ENCODE measurements at regions not wholly inside any gene's neighbourhood (a gene's known extent, or its start where the extent isn't known, plus 50 kb on each side); places are given as distances from the start of the nearest gene placed in this dataset.
"Not testable (repeated sequence)": the region's sequence is repeated elsewhere in the genome, so short reads cannot be mapped to it uniquely, and the experiment has no call there.

DNA sequence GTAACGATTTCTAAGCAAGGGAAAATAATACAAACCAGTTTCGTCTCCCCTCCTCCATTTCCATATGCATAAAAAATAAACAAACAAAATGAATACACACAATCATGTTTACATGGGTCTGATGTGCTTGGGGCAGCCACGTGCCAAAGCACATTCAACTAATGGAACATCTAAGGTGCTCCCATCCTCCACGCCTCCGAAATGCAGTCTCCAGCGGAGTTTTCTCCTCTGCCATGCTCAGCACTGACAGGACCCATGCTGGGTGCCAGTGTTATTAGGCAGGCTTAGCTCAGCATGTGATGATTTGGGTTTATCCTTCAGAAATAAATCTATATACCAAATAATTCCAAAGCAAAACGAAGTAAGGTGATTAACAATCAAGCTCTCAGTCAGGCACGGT is 337.3 kb upstream of the ATP10A start:
- ChIA-PET POLR2A (no interaction called here), CTCF (no interaction called here)

DNA sequence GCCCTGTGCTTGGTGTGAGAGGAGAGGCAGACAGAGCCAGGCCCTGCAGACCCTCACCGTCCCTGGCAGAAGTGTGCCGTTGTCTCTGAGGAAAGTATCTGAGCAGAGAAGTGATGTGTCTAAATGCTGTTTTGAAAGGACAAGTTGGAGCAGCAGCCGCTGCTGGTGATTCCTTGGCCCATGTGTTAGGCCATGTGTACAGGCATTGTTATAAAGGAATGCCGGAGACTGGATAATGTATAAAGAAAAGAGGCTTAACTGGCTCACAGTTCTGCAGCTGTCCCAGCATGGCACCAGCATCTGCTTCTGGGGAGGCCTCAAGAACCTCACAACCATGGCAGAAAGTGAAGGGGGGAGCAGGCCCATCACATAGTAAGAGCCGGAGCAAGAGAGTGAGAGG is 334.6 kb upstream of the ATP10A start:
- CTCF ChIA-PET, result no interaction called here

DNA sequence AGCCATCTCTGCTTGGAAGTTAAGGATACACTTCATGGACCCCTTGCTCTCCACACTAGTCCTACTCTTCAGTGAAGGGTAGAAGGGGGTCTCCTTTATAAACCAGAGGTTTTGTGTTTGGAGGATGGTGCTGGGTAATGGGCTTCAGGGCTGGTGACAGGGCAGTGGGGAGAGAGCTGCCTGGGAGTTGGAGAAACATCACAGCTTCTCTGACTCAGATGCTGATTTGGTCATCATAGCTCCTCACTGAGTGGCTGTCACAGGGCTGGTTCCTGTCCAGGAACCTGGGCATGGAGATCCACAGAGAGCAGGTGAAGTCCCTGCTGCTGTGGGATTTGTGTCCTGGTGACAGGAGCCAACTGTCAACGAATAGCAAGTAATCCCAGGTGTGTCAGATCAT is 333.9 kb upstream of the ATP10A start:
- ChIA-PET POLR2A (no interaction called here), CTCF (no interaction called here)

More for the DNA sequence above, 334.6 kb upstream of the ATP10A start:
- POLR2A ChIA-PET, result no interaction called here

DNA sequence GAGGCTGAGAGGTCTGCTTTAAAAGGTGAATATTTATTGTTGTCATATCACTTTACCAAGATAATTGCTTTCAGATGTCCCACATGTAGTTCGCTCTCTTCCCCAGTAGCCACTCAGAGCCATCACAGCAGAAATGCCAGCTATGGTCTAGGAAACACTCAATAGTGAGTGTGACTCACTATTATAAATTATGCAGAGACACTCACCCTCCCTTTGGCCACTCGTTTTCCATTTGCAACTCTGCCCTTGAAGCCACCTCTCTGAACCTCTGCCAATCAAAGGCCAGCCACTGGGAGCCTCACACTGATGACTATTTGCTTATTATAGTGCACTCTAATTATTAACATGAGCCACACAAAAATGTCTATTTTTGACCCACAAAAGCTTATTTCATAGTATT is 328.1 kb upstream of the ATP10A start:
- ChIA-PET CTCF (no interaction called here), POLR2A (no interaction called here)

DNA sequence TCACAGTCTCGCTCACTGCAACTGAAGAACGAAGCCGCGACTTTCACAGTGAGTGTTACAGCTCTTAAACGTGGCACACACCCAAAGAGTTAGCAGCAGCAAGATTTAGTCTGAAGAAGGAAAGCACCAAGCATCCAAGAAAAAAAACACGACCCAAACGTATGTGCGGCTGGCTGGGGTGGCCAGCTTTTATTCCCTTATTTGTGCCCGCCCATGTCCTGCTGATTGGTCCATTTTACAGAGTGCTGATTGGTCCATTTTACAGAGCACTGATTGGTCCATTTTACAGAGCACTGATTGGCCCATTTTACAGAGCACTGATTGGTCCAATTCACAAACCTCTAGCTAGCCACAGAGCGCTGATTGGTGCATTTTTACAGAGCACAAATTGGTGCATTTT is 323.0 kb upstream of the ATP10A start:
- POLR2A ChIA-PET, CTCF ChIA-PET: not testable (repeated sequence)

DNA sequence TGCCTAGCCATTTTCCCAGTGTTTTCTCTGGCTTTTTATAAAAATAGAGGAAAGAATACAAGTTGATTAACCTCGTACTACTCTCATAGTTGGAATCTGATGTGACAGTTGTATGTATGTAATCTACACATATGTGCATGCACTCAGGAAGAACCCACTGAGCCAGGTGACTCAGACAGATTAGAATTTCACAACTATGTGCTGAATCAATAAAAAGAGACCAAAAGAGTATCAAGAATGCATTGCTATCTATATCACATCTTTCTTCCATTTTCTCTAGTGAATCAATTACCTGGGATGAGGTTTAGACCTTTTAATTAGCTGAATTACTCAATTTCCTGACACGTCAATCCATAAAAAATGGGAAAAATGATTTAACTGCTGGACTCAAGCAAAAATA is 319.3 kb upstream of the ATP10A start:
- POLR2A ChIA-PET, result no interaction called here
- CTCF ChIA-PET, result no interaction called here

DNA sequence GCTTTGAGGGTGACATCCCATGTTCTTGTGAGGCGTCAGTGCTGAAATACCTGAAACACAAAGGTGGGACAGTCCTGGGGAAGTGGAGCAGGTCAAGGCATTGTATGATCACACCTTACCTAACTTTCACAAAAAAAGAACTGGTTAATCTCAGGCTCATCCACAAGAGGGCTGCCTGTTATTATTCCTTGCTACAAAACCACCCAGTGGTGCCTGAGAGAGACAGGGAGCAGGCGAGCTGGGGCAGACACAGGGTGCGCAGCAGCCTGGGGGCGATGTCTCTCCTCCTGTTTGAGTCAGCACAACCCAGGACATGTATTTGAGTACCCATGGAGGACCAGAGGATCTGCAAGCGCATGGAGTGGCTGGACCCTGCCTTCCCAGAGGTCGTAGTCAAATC is 316.8 kb upstream of the ATP10A start:
- ChIA-PET CTCF (no interaction called here), POLR2A (no interaction called here)

DNA sequence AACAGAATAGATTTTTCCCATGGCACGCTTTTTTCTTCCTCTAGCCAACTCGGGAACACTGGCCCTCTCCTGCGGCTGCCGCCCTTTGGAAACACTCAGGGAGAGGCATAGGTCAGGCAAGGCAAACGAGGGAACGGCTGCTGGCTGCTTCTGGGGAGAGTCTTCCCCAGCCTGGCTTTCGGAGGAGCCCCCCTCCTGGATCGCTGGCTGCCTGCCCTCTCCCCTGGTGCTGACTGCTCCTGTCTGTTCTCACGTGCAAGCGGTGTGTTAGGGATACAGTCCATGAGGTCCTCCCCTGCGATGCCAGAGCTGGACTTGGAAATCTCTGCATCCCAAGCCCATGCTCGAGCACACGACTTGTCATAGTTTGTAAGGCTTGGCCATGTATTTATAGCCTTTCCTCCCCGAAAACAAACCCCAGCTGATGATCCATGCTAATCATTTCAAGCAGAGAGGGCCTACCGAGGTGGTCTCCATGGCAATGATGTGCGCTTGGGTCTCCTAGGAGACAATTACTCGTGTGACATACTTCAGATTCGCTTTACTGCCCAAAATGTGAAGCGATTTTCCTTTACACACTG is 315.6 kb upstream of the ATP10A start:
- POLR2A ChIA-PET, result no interaction called here
- CTCF ChIA-PET, result no interaction called here

DNA sequence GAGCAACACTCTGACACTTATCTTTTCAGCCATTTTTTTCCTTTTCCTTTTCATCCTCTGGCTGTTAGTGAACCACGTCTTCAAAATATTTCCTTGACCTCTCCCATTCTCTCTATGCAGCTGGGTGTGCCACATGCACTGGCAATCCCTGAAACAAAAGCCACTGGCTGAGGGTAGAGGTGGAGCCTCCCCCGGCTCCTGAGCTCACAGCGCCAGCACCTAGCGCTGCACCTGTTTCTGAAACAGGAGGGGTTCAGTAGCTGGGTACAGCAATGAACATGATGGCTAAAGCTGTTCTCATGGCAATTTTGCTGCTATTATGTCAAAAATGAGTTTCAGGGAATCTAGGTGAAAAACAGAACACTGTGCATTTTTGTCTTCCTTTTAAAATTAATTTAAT is 314.7 kb upstream of the ATP10A start:
- CTCF ChIA-PET, result no interaction called here
- POLR2A ChIA-PET, result no interaction called here

DNA sequence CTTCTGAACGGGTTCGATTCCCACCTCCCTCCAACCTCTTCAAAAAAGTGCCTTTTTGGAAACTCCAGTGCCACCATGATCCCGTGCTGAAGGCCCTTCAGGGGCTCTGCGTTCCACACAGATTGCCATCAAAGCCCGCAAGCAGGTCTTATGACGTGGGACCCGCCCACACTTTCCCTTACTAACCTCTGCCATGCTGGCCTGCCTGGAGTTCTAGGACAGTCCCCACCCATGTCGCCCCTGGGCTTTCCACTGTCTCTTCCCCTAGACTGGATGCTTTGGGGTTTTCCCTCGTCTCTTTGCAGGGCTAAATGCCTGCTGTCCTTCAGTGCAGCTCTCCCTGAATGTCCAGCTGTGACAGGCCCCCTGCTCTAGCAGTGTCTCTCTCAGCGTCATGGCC is 313.7 kb upstream of the ATP10A start:
- POLR2A ChIA-PET, result no interaction called here
- CTCF ChIA-PET, result no interaction called here

DNA sequence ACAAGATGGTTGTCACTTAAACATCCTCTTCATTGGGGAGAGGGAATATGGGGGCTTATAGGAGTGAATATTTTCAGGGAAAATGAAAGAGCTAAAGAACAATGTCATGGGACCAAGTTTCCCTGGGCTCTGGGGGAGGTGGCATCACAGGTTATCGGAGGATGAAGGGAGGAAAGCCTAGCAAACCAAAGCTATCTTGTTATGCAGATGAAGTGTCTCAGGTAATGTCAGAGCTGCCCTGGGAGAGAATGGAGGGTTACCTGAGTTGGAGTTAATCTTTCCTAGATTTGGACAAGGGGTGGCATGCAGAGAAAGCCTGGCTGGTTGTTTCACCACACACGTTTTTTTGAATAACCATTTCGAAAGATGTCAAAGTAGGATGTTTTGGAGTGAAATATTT is 308.1 kb upstream of the ATP10A start:
- ChIA-PET POLR2A (no interaction called here), CTCF (no interaction called here)

DNA sequence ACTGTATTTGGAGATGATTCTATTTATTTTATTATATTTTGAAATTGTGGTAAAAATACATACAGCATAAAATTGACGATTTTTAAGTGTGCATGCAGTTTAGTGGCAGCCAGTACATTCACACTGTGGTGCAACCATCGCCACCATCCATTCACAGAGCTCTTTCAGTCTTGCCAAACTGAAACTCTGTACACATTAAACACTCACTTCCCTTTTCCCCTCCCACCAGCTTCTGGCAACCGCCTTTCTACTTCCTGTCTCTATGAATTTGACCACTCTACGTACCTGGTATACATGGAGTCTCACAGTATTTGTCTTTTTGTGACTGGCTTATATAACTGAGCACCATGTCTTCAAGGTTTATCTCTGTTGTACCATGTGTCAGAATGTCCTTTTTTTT is 303.3 kb upstream of the ATP10A start:
- ChIA-PET CTCF (no interaction called here), POLR2A (no interaction called here)

DNA sequence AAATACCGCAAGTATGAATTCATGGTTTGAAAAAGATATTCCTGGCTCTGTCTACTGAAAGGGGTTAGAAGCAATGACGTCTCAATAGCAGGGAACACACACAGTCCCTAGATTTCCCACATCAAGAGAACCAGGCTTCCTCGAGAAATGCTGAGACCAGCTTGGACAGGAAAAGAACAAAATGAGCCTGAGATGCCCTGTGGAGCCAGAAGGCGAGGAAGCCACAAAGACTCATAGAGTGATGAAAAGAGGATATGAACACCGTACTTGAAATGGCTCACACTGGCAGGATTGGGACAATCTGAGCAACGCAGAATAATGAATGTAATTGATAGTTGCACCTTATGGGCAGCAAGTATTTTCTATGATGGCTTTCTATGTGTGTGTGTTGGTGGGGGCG is 302.4 kb upstream of the ATP10A start:
- CTCF ChIA-PET, result no interaction called here
- POLR2A ChIA-PET, result no interaction called here

DNA sequence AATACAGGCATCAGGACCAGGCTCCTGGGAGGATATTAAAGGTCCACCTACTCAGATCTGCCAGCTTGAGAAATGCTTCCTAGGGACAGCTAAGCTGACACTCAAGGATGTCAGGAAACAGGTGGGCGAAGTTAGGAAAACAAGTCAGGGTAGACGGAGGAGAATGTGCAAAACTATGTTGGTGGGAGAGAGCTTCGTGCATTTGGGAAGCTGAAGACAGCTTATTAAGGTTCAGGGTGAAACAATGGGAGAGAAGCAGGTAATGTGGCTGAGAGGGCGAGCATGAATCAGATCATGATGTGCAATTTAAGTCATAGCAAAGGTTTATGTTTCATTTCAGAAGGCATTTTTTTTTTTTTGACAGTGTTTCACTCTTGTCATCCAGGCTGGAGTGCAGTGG is 297.2 kb upstream of the ATP10A start:
- ChIA-PET CTCF (interaction anchor here (0.8 kb wide), 1 partner anchor 22 kb away, joined by 4 read pairs; no protein-coding TSS in a partner anchor), POLR2A (no interaction called here)

DNA sequence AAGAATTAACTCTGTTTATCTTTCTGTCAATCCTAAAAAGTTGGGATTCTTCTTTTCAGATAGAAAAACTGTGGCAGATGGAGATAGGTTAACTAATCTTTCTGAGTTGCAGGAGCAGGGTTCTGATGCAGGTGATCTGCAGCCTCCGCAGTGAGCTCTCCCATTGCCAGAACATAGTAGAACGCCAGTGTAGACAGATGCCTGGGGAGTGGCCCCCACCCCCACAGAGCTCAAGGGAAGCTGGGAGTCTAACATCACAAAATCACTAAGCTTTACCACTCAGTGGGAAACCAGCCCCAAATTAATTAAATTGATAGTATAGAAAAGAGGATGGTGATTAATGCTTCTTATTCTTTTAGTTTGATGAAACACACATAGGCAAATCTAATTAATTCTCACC is 295.0 kb upstream of the ATP10A start:
- CTCF ChIA-PET, result no interaction called here
- POLR2A ChIA-PET, result no interaction called here

DNA sequence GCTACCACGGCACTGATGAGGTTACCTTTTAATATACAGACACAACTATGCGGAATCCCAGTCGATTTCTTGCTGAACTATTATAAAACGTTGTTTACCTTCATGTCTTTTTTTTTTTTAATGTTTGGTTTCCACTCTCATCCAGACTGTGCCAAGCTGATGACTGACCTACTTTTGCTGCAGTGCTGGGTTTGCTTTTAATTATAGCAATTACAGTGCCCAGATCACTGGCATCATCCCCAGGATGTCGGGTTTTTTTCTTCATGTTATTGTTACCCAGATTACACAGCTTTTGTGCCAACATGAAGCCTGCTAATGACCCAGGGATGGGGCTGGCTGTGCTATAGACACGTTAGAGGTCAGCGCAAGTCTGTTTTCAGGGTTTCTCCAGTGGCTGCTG is 294.0 kb upstream of the ATP10A start:
- ChIA-PET POLR2A (no interaction called here), CTCF (no interaction called here)

DNA sequence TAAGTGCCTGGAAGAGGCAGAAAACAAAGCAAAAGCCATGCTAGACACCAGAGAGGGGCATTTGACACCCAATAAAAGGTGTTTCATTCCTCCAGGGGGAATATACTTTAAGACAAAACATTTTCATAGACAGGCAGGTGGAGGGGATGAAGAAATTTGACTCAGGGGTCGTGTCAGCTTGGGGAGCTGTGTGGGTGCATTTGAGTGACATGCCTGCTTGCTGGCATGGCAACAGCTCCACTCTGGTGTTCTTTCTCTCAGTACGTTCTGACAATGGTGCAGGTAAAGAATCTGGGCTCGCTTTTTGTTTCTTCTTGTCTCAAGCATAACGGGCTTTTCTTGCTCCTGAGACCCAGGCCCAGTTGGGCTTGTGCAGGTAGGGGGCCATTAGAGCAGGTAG is 292.9 kb upstream of the ATP10A start:
- POLR2A ChIA-PET, result no interaction called here
- CTCF ChIA-PET, result no interaction called here

DNA sequence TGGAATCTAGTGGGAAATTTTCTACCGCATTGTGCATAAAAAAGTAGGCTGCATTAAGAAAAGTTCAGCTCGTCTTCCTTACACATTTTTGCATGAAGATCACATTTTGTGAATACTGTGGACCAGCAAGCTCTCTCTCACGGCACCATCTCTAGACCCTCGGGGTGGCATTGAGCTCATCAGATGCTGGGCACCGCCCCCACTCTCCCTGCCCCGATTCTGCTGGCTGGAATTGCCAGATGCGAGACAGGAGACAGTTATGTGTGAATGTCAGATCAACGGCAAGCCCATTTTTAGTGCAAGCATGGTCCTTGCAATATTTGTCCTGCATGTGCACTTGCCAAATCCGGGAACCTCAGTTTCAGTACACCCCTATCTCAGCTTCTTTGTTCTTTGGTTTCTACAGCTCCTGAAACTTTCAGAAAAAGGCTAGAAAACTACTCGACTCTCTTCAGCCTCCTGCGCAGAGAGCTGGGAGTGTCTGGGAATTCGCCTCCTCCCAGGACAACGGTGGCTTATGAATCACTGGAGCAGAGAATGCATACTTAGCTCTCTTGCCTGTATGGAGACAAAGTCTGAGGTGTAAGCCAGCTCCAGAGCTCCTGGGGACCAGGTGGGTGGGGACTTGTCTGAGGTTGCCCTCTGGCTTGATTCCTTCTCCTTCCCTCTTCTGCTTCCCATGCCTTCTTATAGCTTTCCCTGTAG is 285.2 kb upstream of the ATP10A start:
- ChIA-PET CTCF (no interaction called here), POLR2A (no interaction called here)

DNA sequence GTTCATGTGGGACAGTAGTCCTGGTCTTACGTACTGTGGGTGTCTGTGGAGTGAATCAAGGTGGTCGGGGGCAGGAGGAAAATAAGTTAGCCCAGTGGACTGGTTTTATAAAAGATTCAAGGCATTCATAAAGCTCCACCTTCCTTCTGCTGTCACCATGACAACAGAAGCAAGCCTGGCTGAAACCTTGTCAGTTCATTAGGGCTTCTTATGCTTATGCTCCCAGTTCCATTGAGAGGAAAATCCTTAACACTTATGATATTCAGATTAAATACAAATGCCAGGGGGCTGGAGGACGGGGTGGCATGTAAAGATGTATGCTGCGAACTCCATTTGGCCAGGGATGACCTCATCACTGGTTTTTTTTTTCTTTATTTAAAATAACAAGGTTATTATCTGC is 283.1 kb upstream of the ATP10A start:
- ChIA-PET POLR2A (no interaction called here), CTCF (no interaction called here)

DNA sequence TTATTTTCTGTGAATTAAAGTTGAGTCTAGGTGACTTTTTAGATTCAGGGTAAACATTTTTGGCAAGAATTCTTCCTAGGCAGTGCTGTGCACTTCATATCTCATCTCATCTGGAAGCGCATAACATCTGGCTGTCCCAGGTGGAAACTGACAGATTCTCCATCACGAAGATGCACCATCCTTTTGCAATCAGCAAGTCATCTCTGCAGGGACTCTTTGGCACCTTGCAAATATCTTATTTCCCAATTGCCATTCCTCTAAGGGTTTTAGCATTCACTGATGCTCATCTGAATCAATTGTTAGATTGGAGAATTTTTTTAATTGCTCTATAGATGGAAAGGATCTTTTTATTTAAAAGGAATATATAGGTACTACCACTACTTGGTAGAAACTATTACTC is 282.7 kb upstream of the ATP10A start:
- CTCF ChIA-PET, result no interaction called here

DNA sequence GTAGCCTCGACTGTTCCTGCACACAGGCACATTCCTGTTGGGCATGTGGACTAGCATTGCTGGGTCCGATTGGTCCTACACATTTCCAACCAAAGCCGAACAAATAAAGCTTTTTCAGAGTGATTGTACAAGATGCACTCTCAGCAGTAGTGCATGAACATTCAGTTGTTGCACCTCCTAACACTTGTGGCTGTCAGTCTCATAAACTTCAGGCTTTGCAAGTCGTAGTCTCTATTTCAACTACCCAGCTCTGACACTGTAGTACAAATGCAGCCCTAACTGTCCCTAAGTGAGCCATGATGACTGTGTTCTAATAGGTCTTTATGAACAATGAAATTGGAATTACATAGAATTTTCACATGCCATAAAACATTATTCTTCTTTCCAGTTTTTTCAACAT is 281.7 kb upstream of the ATP10A start:
- POLR2A ChIA-PET, result no interaction called here
- CTCF ChIA-PET, result no interaction called here

More for the DNA sequence above, 282.7 kb upstream of the ATP10A start:
- POLR2A ChIA-PET, result no interaction called here

DNA sequence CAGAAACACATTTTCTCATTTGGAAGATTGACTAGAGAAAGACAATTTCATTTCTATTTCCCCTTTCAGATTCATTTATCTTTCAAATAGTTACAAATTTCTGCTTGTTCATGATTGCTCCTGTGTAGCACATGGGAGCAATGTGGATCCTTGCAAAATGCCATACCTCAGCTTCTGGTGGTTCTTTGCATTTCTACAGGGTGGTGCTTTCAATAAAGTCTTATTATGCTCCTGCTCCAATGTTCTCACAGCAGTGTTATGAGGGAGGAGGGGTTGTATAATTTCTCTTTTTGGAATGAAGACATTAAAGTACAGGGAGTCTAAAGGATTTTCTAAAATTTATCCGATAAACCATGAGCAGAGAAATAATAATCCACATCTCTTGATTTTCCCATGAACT is 280.1 kb upstream of the ATP10A start:
- CTCF ChIA-PET, result no interaction called here
- POLR2A ChIA-PET, result no interaction called here

DNA sequence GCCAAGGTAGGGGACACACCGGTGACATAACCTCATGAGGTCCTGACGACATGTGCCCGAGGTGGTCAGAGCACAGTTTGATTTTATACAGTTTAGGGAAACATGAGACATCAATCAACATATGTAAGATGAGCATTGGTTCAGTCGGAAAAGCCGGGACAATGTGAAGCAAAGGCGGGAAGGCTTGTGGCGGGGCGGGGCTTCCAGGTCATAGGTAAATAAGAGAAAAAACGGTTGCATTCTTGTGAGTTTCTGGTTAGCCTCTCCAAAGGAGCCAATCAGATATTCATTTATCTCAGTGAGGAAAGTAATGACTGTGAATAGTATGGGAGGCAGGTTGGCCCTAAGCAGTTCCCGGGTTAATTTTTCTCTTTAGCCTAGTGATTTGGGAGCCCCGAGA is 271.7 kb upstream of the ATP10A start:
- ChIA-PET CTCF (no interaction called here), POLR2A (no interaction called here)
